ENCODE measurements at regions not wholly inside any gene's neighbourhood (a gene's known extent, or its start where the extent isn't known, plus 50 kb on each side); places are given as distances from the start of the nearest gene placed in this dataset.

DNA sequence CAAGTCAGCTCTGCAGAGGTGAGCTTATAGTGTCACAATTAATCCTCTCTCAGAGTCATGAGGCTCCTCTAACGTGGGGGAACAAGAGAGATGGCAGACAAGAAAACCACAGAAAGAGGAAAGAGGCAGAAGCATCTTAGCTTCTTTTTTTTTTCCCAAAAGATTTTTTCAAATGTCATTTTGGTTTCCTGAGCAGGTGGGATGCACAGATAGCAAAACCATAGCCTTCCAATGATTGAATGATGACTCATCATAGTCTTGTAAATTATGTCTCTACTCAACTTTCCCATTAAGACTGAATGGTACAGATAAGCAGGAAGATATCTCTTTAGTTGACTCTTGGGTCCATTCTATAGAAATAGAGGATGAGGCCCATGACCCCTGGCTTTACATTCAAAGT lies 162.8 kb upstream of the ZFHX3 start:
- Histone ChIP-seq H2BK15ac (ENCODE audit: low read length) (no peak overlapping the region), H3K27me3 (replicated peaks in 1 of 4; ENCODE audit: control insufficient read depth in 3 of 4, extremely low read depth in 1 of 4, insufficient read depth in 3 of 4, low read length in 3 of 4) (no peaks in the 10 kb centered on the region; a peak in 1 of 7 replicates), H3K79me2 (ENCODE audit: control insufficient read depth in 1 of 2, insufficient read depth in 2 of 2, low read length in 2 of 2) (no peaks in the 10 kb centered on the region), H2AK5ac (ENCODE audit: low read depth, low read length) (no peak overlapping the region), H3K4me3 (ENCODE audit: extremely low read depth in 1 of 4, insufficient read depth in 2 of 4, low read depth in 3 of 4, low read length in 4 of 4) (no peak overlapping the region), H3K56ac (replicated peaks; ENCODE audit: insufficient read length, low read depth, low read length) (no peak overlapping the region), H4K91ac (replicated peaks; ENCODE audit: insufficient read length, low read length) (no peak overlapping the region), H3K4ac (replicated peaks; ENCODE audit: insufficient read length, low read depth, low read length) (no peak overlapping the region), H3K14ac (ENCODE audit: insufficient read length) (no peak overlapping the region), H3K36me3 (ENCODE audit: control insufficient read depth in 2 of 4, insufficient read depth in 4 of 4, low read length in 3 of 4) (no peaks in the 10 kb centered on the region; a peak in 1 of 8 replicates), H3K9ac (replicated peaks in 1 of 4; ENCODE audit: extremely low read depth in 1 of 4, low read depth in 3 of 4, low read length in 3 of 4) (no peak overlapping the region; a peak in 1 of 7 replicates), H3K9me3 (ENCODE audit: insufficient read depth in 2 of 2, low read depth in 1 of 2, low read length in 1 of 2) (peaks cover 2 to 3% of the 10 kb centered on the region in 2 experiments; a peak in 2 of 4 replicates), H3K23ac (ENCODE audit: insufficient read length) (no peak overlapping the region), H4K8ac (ENCODE audit: extremely low read depth, insufficient read depth, low read length) (no peak overlapping the region), H3K18ac (ENCODE audit: extremely low read depth, low read length) (no peak overlapping the region), H3K27ac (ENCODE audit: low read depth, low read length) (no peak overlapping the region), H3K4me1 (replicated peaks in 1 of 4; ENCODE audit: control insufficient read depth in 3 of 4, insufficient read depth in 4 of 4, low read length in 3 of 4) (peaks cover 0 to 9% (median 3%) of the 10 kb centered on the region in 4 experiments; a peak in 3 of 7 replicates), H4K20me1 (replicated peaks in 1 of 2; ENCODE audit: control insufficient read depth in 1 of 2, insufficient read depth in 2 of 2, low read length in 2 of 2) (no peaks in the 10 kb centered on the region), H2BK120ac (replicated peaks; ENCODE audit: low read depth, low read length) (no peak overlapping the region), H4K5ac (ENCODE audit: insufficient read length, low read depth, low read length) (no peak overlapping the region), H2AFZ (ENCODE audit: low read length) (no peak overlapping the region), H3K23me2 (ENCODE audit: low read depth, low read length) (no peaks in the 10 kb centered on the region), H3K79me1 (ENCODE audit: low read depth, low read length) (no peaks in the 10 kb centered on the region), H3K4me2 (ENCODE audit: insufficient read depth in 1 of 2, low read depth in 2 of 2, low read length in 2 of 2) (no peak overlapping the region), H2BK5ac (ENCODE audit: low read depth, low read length) (no peak overlapping the region), H2BK20ac (ENCODE audit: low read length) (no peak overlapping the region), H2BK12ac (ENCODE audit: low read depth, low read length) (no peak overlapping the region)
- POLR2A ChIA-PET (ENCODE audit: partially characterized antibody): no interaction called here
- no peak for DNase-seq (ENCODE audit: low read depth in 1 of 2, low spot score in 2 of 2)
- 100% methylated on average over 1 of the region's 1 CpG; no CpG with 5 or more reads in 1 of the 2 experiments for WGBS, 2 experiments (ENCODE audit: extremely low coverage in 1 of 2, insufficient coverage in 1 of 2, insufficient read length in 1 of 2, insufficient replicate concordance in 2 of 2, low coverage in 1 of 2, low lambda C conversion rate in 2 of 2, missing lambda C conversion rate in 1 of 2)
- TF ChIP-seq SIX5 (IDR thresholded peaks at IDR 0.05; ENCODE audit: low read depth, low read length): no peak
- no peak for TF ChIP-seq PHF8 (conservative IDR thresholded peaks at IDR 0.05; ENCODE audit: low read depth, low read length)
- TF ChIP-seq, protein P1, sequence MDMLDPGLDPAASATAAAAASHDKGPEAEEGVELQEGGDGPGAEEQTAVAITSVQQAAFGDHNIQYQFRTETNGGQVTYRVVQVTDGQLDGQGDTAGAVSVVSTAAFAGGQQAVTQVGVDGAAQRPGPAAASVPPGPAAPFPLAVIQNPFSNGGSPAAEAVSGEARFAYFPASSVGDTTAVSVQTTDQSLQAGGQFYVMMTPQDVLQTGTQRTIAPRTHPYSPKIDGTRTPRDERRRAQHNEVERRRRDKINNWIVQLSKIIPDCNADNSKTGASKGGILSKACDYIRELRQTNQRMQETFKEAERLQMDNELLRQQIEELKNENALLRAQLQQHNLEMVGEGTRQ (IDR thresholded peaks at IDR 0.05; ENCODE audit: low read length): no peak
- TF ChIP-seq SRF (IDR thresholded peaks at IDR 0.05; ENCODE audit: low read depth, low read length): no peak
- no peak for TF ChIP-seq EP300 (IDR thresholded peaks at IDR 0.05; ENCODE audit: borderline replicate concordance in 1 of 2, low read depth in 2 of 2, low read length in 2 of 2)
- TF ChIP-seq RXRA (IDR thresholded peaks at IDR 0.05; ENCODE audit: insufficient read depth, low read depth, low read length): no peak
- TF ChIP-seq SIRT6 (IDR thresholded peaks at IDR 0.05; ENCODE audit: low read length): no peak
- TF ChIP-seq KDM5A (IDR thresholded peaks at IDR 0.05; ENCODE audit: low read length): no peak
- no peak for TF ChIP-seq EZH2 (IDR thresholded peaks at IDR 0.05; ENCODE audit: low read depth, low read length, severe bottlenecking)
- no peak for TF ChIP-seq FOSL1 (IDR thresholded peaks at IDR 0.05; ENCODE audit: insufficient read depth, low read depth, low read length)
- no peak for TF ChIP-seq BRCA1 (IDR thresholded peaks at IDR 0.05; ENCODE audit: low read depth, low read length)
- CTCF ChIA-PET (ENCODE audit: partially characterized antibody): interaction anchor here (0.6 to 0.8 kb wide), 2 partner anchors 8 to 26 kb away, joined by 3 read pairs; no protein-coding TSS in a partner anchor
- no peak for FAIRE-seq

Data from H1 (cell line).